Fibroblast of villous mesenchyme (primary cell): ENCODE measurements at regions not wholly inside any gene's neighbourhood (a gene's known extent, or its start where the extent isn't known, plus 50 kb on each side); places are given as distances from the start of the nearest gene placed in this dataset.

Experiments used
- DNase-seq: peaks from one replicate; pipeline ENCODE4 v3.0.0-alpha.2; 2010; ENCODE audit warnings: low read depth
- H3K4me3 ChIP-seq: 2 replicates; pipeline ENCODE4 v1.5.1; 2011; ENCODE audit warnings: low read depth, mild to moderate bottlenecking, low read length
- TF ChIP-seq, protein P1 (sequence below): IDR thresholded peaks from 2 replicates; pipeline ENCODE4 v1.5.1; 2012; ENCODE audit warnings: low read depth, mild to moderate bottlenecking, low read length; ENCODE audit not compliant: insufficient read depth

DNA sequence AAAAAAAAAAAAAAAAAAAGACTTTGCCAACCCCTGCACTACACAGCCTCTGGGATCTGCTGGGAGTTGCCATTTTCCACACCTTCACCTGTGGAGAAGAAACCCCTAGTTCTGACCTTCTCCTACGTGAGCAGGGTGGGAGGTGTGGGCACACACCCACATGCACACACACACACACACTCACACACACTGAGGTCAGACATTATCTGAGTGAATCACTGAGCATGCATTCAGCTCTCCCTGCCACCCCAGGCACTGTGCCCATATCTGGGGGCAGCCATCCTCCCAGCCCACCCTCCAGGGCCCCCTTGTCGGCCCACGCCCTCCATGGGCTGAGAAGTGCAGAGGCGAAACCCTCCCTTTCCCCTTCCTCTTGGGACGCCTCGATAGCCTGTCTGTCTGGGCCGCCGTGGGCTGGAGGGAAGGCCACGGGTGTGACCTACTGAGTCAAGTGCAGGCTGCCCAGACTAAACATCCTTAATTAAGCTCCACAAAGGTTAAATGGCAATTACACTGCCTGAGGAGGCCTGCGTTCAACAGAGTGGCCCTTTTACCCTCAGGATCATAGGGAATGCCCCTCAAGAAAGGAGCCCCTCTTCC lies 143.8 kb downstream of the C16orf95 start:
- no peak overlapping the region for H3K4me3 ChIP-seq
- TF ChIP-seq, protein P1, sequence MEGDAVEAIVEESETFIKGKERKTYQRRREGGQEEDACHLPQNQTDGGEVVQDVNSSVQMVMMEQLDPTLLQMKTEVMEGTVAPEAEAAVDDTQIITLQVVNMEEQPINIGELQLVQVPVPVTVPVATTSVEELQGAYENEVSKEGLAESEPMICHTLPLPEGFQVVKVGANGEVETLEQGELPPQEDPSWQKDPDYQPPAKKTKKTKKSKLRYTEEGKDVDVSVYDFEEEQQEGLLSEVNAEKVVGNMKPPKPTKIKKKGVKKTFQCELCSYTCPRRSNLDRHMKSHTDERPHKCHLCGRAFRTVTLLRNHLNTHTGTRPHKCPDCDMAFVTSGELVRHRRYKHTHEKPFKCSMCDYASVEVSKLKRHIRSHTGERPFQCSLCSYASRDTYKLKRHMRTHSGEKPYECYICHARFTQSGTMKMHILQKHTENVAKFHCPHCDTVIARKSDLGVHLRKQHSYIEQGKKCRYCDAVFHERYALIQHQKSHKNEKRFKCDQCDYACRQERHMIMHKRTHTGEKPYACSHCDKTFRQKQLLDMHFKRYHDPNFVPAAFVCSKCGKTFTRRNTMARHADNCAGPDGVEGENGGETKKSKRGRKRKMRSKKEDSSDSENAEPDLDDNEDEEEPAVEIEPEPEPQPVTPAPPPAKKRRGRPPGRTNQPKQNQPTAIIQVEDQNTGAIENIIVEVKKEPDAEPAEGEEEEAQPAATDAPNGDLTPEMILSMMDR, result no peak
- no peak for DNase-seq

GRCh38 chr16:87174061-87174460 lies 143.1 kb downstream of the C16orf95 start:
- TF ChIP-seq, protein P1, result no peak
- DNase-seq, result no peak
- H3K4me3 ChIP-seq, result no peak overlapping the region

- TF ChIP-seq, protein P1, result no peak
- no peak overlapping the region for H3K4me3 ChIP-seq
- no peak for DNase-seq
These were observed 140.5 kb downstream of the C16orf95 start for GRCh38 chr16:87176735-87177134.

DNA sequence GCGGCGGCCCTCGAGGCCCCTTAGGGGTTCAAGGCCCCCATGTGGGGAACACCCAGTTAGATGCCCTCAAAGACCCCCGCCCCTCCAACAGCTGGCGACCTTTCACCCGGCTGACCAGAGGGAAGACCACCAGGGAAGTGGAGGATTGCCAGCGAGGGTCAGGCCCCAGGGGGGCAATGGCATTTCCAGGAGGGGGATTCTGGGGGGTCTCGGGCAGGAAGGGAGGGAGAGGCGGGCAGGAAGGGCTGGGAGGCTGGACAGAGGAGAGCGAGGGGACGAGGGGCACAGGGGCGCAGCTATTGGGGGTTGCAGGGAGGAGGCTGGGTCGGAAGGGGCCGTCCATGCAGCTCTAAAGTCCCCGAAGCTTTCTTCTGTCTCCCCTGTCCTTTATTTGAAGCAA lies 139.5 kb downstream of the C16orf95 start:
- H3K4me3 ChIP-seq, result no peak overlapping the region
- TF ChIP-seq, protein P1, result no peak
- DNase-seq, result no peak

- DNase-seq, result peak; percentile 25
- H3K4me3 ChIP-seq, result no peak overlapping the region
- TF ChIP-seq, protein P1, result no peak
These were observed 138.9 kb downstream of the C16orf95 start for GRCh38 chr16:87178177-87178863.

GRCh38 chr16:87178977-87179376 lies 138.2 kb downstream of the C16orf95 start:
- H3K4me3 ChIP-seq, result no peak overlapping the region
- DNase-seq, result peak; percentile 62
- TF ChIP-seq, protein P1, result no peak
